AG04450 (cell line): ENCODE measurements at regions not wholly inside any gene's neighbourhood (a gene's known extent, or its start where the extent isn't known, plus 50 kb on each side); places are given as distances from the start of the nearest gene placed in this dataset.

Experiments used
- CTCF ChIA-PET: fragments of 300-600, 350-600 bp; formaldehyde crosslinking; extraction: SDS; loops from one replicate; lab custom pipeline; 2022; ENCODE audit warnings: antibody characterized with exemption, inconsistent platforms; lab: Charles Lee
- POLR2A ChIA-PET: fragments of 350-600 bp; formaldehyde crosslinking; extraction: SDS; loops from one replicate; lab custom pipeline; 2021; ENCODE audit warnings: antibody characterized with exemption, inconsistent platforms; lab: Yijun Ruan, JAX
- DNase-seq: peaks from one replicate; pipeline ENCODE4 v3.0.0-alpha.2; 2011; ENCODE audit warnings: low read depth, low spot score
- H3K27ac ChIP-seq: one replicate; pipeline ENCODE4 v1.5.1; 2012; ENCODE audit warnings: low read depth, low read length, control low read depth
- H3K27me3 ChIP-seq: one replicate; pipeline ENCODE4 v1.6.0; 2012; ENCODE audit warnings: low read length; ENCODE audit not compliant: control insufficient read depth, insufficient read depth
- H3K4me3 ChIP-seq: 2 replicates; pipeline ENCODE4 v1.5.1; 2011; ENCODE audit warnings: mild to moderate bottlenecking, low read depth, low read length, control low read depth
- H3K9me3 ChIP-seq: 2 replicates; pipeline ENCODE4 v1.5.1; 2012; ENCODE audit warnings: low read length; ENCODE audit not compliant: control insufficient read depth, insufficient read depth
- CTCF ChIP-seq: IDR thresholded peaks from 2 replicates; pipeline ENCODE4 v1.5.1; 2011; ENCODE audit warnings: low read depth, low read length, control low read depth, inconsistent platforms

- DNase-seq: no peak
- POLR2A ChIA-PET: no interaction called here
- H3K4me3 ChIP-seq: no peak overlapping the region
- CTCF ChIA-PET: no interaction called here
- H3K27me3 ChIP-seq: no peaks in the 10 kb centered on the region
- peaks cover 67% of the 10 kb centered on the region for H3K9me3 ChIP-seq
- no peak overlapping the region for H3K27ac ChIP-seq
- no peak for TF ChIP-seq CTCF
These were observed 1423.8 kb downstream of the TBC1D22A start for GRCh38 chr22:48186146-48186790.

- no peak for TF ChIP-seq CTCF
- POLR2A ChIA-PET: no interaction called here
- no peak for DNase-seq
- H3K27me3 ChIP-seq: no peaks in the 10 kb centered on the region
- H3K27ac ChIP-seq: no peak overlapping the region
- H3K4me3 ChIP-seq: no peak overlapping the region
- H3K9me3 ChIP-seq: peaks cover 76% of the 10 kb centered on the region
- CTCF ChIA-PET: no interaction called here
These were observed 1422.9 kb downstream of the TBC1D22A start for GRCh38 chr22:48185071-48186055.

- DNase-seq: no peak
- no peak for TF ChIP-seq CTCF
- Histone ChIP-seq H3K27me3 (no peaks in the 10 kb centered on the region), H3K27ac (no peak overlapping the region), H3K9me3 (peaks cover 94% of the 10 kb centered on the region), H3K4me3 (no peak overlapping the region)
- POLR2A ChIA-PET: no interaction called here
- CTCF ChIA-PET: no interaction called here
These were observed 1420.7 kb downstream of the TBC1D22A start for GRCh38 chr22:48182846-48183805.

- Histone ChIP-seq H3K9me3 (peaks cover 89% of the 10 kb centered on the region), H3K4me3 (no peak overlapping the region), H3K27me3 (no peaks in the 10 kb centered on the region), H3K27ac (no peak overlapping the region)
- DNase-seq: no peak
- ChIA-PET CTCF (no interaction called here), POLR2A (no interaction called here)
- TF ChIP-seq CTCF: no peak
These were observed 1419.6 kb downstream of the TBC1D22A start for GRCh38 chr22:48182031-48182430.
